AG10803 (cell line): ENCODE measurements at regions not wholly inside any gene's neighbourhood (a gene's known extent, or its start where the extent isn't known, plus 50 kb on each side); places are given as distances from the start of the nearest gene placed in this dataset.
"Not testable (repeated sequence)": the region's sequence is repeated elsewhere in the genome, so short reads cannot be mapped to it uniquely, and the experiment has no call there.

Experiments used
- DNase-seq: peaks from one replicate; pipeline ENCODE4 v3.0.0; 2010; ENCODE audit warnings: low read depth
- H3K4me3 ChIP-seq: 2 replicates; pipeline ENCODE4 v1.5.1; 2011; ENCODE audit warnings: mild to moderate bottlenecking, low read length, control low read depth
- CTCF ChIP-seq: conservative IDR thresholded peaks from 2 replicates; pipeline ENCODE4 v1.5.1; 2011; ENCODE audit warnings: mild to moderate bottlenecking, low read length, control low read depth, inconsistent platforms

- TF ChIP-seq CTCF = no peak
- no peak for DNase-seq
- no peak overlapping the region for H3K4me3 ChIP-seq
Observed at GRCh38 chr7:109616551-109617069, 1046.9 kb downstream of the DNAJB9 start.

GRCh38 chr7:109622320-109622719 is 1052.6 kb downstream of the DNAJB9 start:
- H3K4me3 ChIP-seq = no peak overlapping the region
- no peak for DNase-seq
- no peak for TF ChIP-seq CTCF

- DNase-seq, H3K4me3 ChIP-seq: not testable (repeated sequence)
Observed at GRCh38 chr7:109632890-109633289, 1063.2 kb downstream of the DNAJB9 start.

GRCh38 chr7:109635374-109635773 is 1065.7 kb downstream of the DNAJB9 start:
- no peak for DNase-seq
- no peak overlapping the region for H3K4me3 ChIP-seq
- no peak for TF ChIP-seq CTCF

- no peak for DNase-seq
- TF ChIP-seq CTCF = no peak
Observed at GRCh38 chr7:109637428-109637990, 1067.8 kb downstream of the DNAJB9 start.

GRCh38 chr7:109638321-109638720 is 1068.6 kb downstream of the DNAJB9 start:
- no peak overlapping the region for H3K4me3 ChIP-seq
- DNase-seq = no peak
- no peak for TF ChIP-seq CTCF

More at GRCh38 chr7:109637428-109637990, 1067.8 kb downstream of the DNAJB9 start:
- H3K4me3 ChIP-seq = no peak overlapping the region

- TF ChIP-seq CTCF = no peak
- no peak overlapping the region for H3K4me3 ChIP-seq
- DNase-seq = no peak
Observed at GRCh38 chr7:109639561-109639960, 1069.9 kb downstream of the DNAJB9 start.
